ENCODE measurements at regions not wholly inside any gene's neighbourhood (a gene's known extent, or its start where the extent isn't known, plus 50 kb on each side); places are given as distances from the start of the nearest gene placed in this dataset.

GRCh38 chr7:85714951-85715350, 528.1 kb upstream of the SEMA3D start:
- Histone ChIP-seq H3K9me3 (no peaks in the 10 kb centered on the region), H3K36me3 (no peaks in the 10 kb centered on the region), H3K4me3 (no peak overlapping the region), H3K27me3 (no peaks in the 10 kb centered on the region), H3K4me1 (no peaks in the 10 kb centered on the region), H3K27ac (no peak overlapping the region)
- DNase-seq (ENCODE audit: low spot score): no peak
- no peak for TF ChIP-seq CTCF (IDR thresholded peaks at IDR 0.05)

- H3K4me1 ChIP-seq: no peaks in the 10 kb centered on the region
- no peak for TF ChIP-seq CTCF (IDR thresholded peaks at IDR 0.05)
- no peaks in the 10 kb centered on the region for H3K27me3 ChIP-seq
- H3K9me3 ChIP-seq: no peaks in the 10 kb centered on the region
- no peak for DNase-seq (ENCODE audit: low spot score)
- H3K4me3 ChIP-seq: no peak overlapping the region
- no peaks in the 10 kb centered on the region for H3K36me3 ChIP-seq
- H3K27ac ChIP-seq: no peak overlapping the region
Observed at GRCh38 chr7:85714043-85714578, 527.3 kb upstream of the SEMA3D start.

- H3K4me3 ChIP-seq: no peak overlapping the region
- H3K9me3 ChIP-seq: no peaks in the 10 kb centered on the region
- no peak overlapping the region for H3K27ac ChIP-seq
- no peaks in the 10 kb centered on the region for H3K36me3 ChIP-seq
- H3K27me3 ChIP-seq: no peaks in the 10 kb centered on the region
- no peaks in the 10 kb centered on the region for H3K4me1 ChIP-seq
- no peak for TF ChIP-seq CTCF (IDR thresholded peaks at IDR 0.05)
- DNase-seq (ENCODE audit: low spot score): no peak
Observed at GRCh38 chr7:85713171-85713570, 526.3 kb upstream of the SEMA3D start.

DNA sequence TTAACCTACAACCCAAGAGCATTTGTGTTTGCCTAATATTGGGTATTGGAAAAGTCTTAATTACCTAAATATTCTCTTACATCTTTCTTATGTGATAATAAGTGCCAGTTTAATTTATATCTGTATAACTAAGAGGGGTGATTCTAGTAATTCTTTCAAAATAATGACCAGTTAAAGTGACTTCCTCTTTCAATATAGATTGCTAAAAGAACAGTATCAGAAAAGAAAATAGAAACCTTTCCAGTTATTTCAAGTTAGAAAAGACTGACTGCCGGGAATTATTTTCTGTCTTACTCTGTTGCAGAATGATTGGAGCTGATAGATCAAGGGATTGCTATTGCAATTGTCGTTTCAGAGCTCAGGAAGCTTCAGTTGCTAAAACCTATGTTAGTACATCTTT, 525.0 kb upstream of the SEMA3D start:
- DNase-seq (ENCODE audit: low spot score): no peak
- H3K36me3 ChIP-seq: no peaks in the 10 kb centered on the region
- H3K9me3 ChIP-seq: no peaks in the 10 kb centered on the region
- H3K27ac ChIP-seq: no peak overlapping the region
- H3K4me1 ChIP-seq: no peaks in the 10 kb centered on the region
- no peaks in the 10 kb centered on the region for H3K27me3 ChIP-seq
- H3K4me3 ChIP-seq: no peak overlapping the region
- no peak for TF ChIP-seq CTCF (IDR thresholded peaks at IDR 0.05)

DNA sequence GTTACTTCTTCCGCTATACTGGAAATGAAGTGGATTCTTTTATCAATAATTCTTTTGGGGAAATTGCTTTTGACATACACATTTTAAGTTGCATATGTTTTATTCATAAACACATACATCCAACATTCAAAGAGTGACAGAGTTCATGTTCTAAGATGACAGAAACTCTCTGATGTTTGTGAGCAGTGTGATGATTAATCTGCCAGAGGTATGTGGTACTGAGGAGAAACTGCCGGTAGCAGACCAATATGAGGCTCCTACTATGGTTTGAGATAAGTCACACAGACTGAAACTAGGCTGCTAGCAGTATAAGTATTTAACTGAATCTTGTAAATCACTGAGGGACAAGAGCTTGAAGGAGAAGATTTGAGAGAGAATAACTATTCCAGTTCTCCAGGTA, 524.1 kb upstream of the SEMA3D start:
- no peak for DNase-seq (ENCODE audit: low spot score)
- Histone ChIP-seq H3K36me3 (no peaks in the 10 kb centered on the region), H3K4me3 (no peak overlapping the region), H3K4me1 (no peaks in the 10 kb centered on the region), H3K9me3 (no peaks in the 10 kb centered on the region), H3K27ac (no peak overlapping the region), H3K27me3 (no peaks in the 10 kb centered on the region)
- no peak for TF ChIP-seq CTCF (IDR thresholded peaks at IDR 0.05)

DNA sequence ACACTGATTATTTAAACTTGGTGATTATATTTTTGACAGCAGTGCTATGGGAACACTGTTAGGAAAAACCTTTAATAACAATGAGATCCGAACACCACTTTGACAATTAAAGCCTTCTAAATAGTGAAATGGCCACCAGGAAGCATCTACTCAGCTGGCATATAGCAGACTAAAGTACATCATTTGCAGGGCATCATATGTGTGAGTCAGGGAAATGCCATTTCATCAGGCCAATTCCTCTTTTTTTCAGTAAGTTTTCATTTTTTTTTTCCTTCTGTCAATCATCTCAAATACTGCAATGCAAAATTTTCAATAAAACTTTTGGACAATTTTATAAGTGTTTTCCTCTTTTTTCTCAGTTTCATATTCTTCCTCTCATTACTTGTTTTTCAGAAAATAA, 521.4 kb upstream of the SEMA3D start:
- Histone ChIP-seq H3K36me3 (no peaks in the 10 kb centered on the region), H3K27me3 (no peaks in the 10 kb centered on the region), H3K9me3 (no peaks in the 10 kb centered on the region), H3K4me1 (no peaks in the 10 kb centered on the region), H3K27ac (no peak overlapping the region), H3K4me3 (no peak overlapping the region)
- no peak for DNase-seq (ENCODE audit: low spot score)
- TF ChIP-seq CTCF (IDR thresholded peaks at IDR 0.05): no peak
